Lower lobe of right lung (tissue), 2 donors: ENCODE measurements at regions not wholly inside any gene's neighbourhood (a gene's known extent, or its start where the extent isn't known, plus 50 kb on each side); places are given as distances from the start of the nearest gene placed in this dataset.
A peak's percentile ranks its signal among the peaks of the same experiment; 100 is the strongest.

Source experiments
- ATAC-seq, 2 donors: fragments of 200-7000 bp; cut with Tn5 transposase; one replicate each; pipeline ENCODE4 v1.9.1; 2020 to 2022; ENCODE audit warnings: mild to moderate bottlenecking in 2 of 2, moderate library complexity in 2 of 2
- DNase-seq: peaks from one replicate; pipeline ENCODE4 v3.0.0-alpha.2; 2020
- H3K27ac ChIP-seq: fragments of 200-600 bp; one replicate; pipeline ENCODE4 v1.8.0; 2022
- H3K27me3 ChIP-seq: fragments of 200-600 bp; one replicate; pipeline ENCODE4 v1.8.0; 2022; ENCODE audit warnings: low read depth
- H3K36me3 ChIP-seq: fragments of 200-600 bp; one replicate; pipeline ENCODE4 v1.8.0; 2022; ENCODE audit warnings: mild to moderate bottlenecking
- H3K4me1 ChIP-seq: fragments of 200-600 bp; one replicate; pipeline ENCODE4 v1.8.0; 2022
- H3K4me3 ChIP-seq: fragments of 200-600 bp; one replicate; pipeline ENCODE4 v1.8.0; 2022; ENCODE audit warnings: mild to moderate bottlenecking
- H3K9me3 ChIP-seq: fragments of 200-600 bp; one replicate; pipeline ENCODE4 v1.8.0; 2022
- CTCF ChIP-seq: fragments of 200-600 bp; IDR thresholded peaks from one replicate; pipeline ENCODE4 v1.8.0; 2022; ENCODE audit warnings: antibody characterized with exemption, mild to moderate bottlenecking
- intact Hi-C: fragments of 100-400 bp; cut with DNase I; formaldehyde crosslinking; loops from one replicate; pipeline ENCODE4 v1.11.0; 2022
- donor health status: DM: no; HTN: yes; CAD: no; lungs with severe emphysema.

GRCh38 chr4:20416800-20417199 is 165.1 kb downstream of the SLIT2 start:
- no peak for DNase-seq
- Histone ChIP-seq H3K36me3 (no peaks in the 10 kb centered on the region), H3K27me3 (no peaks in the 10 kb centered on the region), H3K4me1 (peaks cover 4% of the 10 kb centered on the region), H3K4me3 (no peak overlapping the region), H3K9me3 (no peaks in the 10 kb centered on the region), H3K27ac (no peak overlapping the region)
- no peak for TF ChIP-seq CTCF
- no peak for ATAC-seq
- intact Hi-C loops, result no loop called here

- peak; percentile 47 for TF ChIP-seq CTCF
- ATAC-seq (peak; percentile 81 to 91), DNase-seq (no peak)
- intact Hi-C loops, result no loop called here
- Histone ChIP-seq H3K4me1 (peaks cover 4% of the 10 kb centered on the region), H3K27ac (no peak overlapping the region), H3K9me3 (no peaks in the 10 kb centered on the region), H3K36me3 (no peaks in the 10 kb centered on the region), H3K4me3 (peak overlapping the region; percentile 33), H3K27me3 (no peaks in the 10 kb centered on the region)
Observed at GRCh38 chr4:20418861-20419451, 167.3 kb downstream of the SLIT2 start.

GRCh38 chr4:20420916-20421602 is 169.4 kb downstream of the SLIT2 start:
- H3K36me3 ChIP-seq, result no peaks in the 10 kb centered on the region
- intact Hi-C loops, result loop anchor here (10.0 kb wide), 1 partner anchor 264 kb away; no protein-coding TSS in a partner anchor
- H3K4me1 ChIP-seq, result peaks cover 4% of the 10 kb centered on the region
- no peak overlapping the region for H3K4me3 ChIP-seq
- H3K9me3 ChIP-seq, result no peaks in the 10 kb centered on the region
- H3K27ac ChIP-seq, result no peak overlapping the region
- ATAC-seq (no peak), DNase-seq (no peak)
- H3K27me3 ChIP-seq, result no peaks in the 10 kb centered on the region
- no peak for TF ChIP-seq CTCF

- ATAC-seq, result no peak
- H3K4me1 ChIP-seq, result peaks cover 4% of the 10 kb centered on the region
- no peaks in the 10 kb centered on the region for H3K36me3 ChIP-seq
- H3K27me3 ChIP-seq, result no peaks in the 10 kb centered on the region
- no peak for TF ChIP-seq CTCF
- DNase-seq, result no peak
- intact Hi-C loops, result loop anchor here (10.0 kb wide), 1 partner anchor 263 kb away; no protein-coding TSS in a partner anchor
- H3K9me3 ChIP-seq, result no peaks in the 10 kb centered on the region
- no peak overlapping the region for H3K4me3 ChIP-seq
- no peak overlapping the region for H3K27ac ChIP-seq
Observed at GRCh38 chr4:20421603-20421985, 169.9 kb downstream of the SLIT2 start.

GRCh38 chr4:20422398-20422797 is 170.7 kb downstream of the SLIT2 start:
- no peak for DNase-seq
- no peaks in the 10 kb centered on the region for H3K9me3 ChIP-seq

More at GRCh38 chr4:20422398-20422797, 170.7 kb downstream of the SLIT2 start:
- ATAC-seq, result peak; percentile 63 to 72
- no peaks in the 10 kb centered on the region for H3K27me3 ChIP-seq
- TF ChIP-seq CTCF, result peak; percentile 47
- peaks cover 4% of the 10 kb centered on the region for H3K4me1 ChIP-seq
- no peak overlapping the region for H3K4me3 ChIP-seq
- intact Hi-C loops, result loop anchor here (10.0 kb wide), 1 partner anchor 262 kb away; no protein-coding TSS in a partner anchor
- H3K36me3 ChIP-seq, result no peaks in the 10 kb centered on the region
- H3K27ac ChIP-seq, result no peak overlapping the region
